ENCODE measurements at regions not wholly inside any gene's neighbourhood (a gene's known extent, or its start where the extent isn't known, plus 50 kb on each side); places are given as distances from the start of the nearest gene placed in this dataset.

DNA sequence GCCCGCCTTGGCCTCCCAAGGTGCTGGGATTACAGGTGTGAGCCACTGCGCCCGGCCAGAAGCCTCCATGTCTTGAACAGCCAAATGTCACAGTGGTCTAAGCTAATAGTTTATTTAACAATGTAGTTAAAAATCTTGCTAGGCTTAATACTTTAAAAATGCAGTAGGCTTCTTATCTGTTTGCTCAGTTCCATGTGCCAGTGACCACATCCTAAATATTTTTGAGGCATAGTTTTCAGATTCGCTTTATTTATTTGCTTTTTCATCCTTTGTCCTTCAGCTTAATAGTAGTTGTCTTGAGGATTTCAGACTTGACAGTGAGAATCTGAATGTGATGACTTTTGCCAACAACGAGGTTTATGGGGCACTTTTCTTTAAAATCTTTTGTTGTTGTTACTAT is 59.9 kb upstream of the PRRX1 start:
- DNase-seq (ENCODE audit: extremely low spot score) = no peak
- CTCF ChIA-PET = interaction anchor here (0.8 to 1.2 kb wide), 3 partner anchors 9 to 22 kb away, joined by 3 to 4 read pairs (median 3); no protein-coding TSS in a partner anchor
- TF ChIP-seq, protein P1, sequence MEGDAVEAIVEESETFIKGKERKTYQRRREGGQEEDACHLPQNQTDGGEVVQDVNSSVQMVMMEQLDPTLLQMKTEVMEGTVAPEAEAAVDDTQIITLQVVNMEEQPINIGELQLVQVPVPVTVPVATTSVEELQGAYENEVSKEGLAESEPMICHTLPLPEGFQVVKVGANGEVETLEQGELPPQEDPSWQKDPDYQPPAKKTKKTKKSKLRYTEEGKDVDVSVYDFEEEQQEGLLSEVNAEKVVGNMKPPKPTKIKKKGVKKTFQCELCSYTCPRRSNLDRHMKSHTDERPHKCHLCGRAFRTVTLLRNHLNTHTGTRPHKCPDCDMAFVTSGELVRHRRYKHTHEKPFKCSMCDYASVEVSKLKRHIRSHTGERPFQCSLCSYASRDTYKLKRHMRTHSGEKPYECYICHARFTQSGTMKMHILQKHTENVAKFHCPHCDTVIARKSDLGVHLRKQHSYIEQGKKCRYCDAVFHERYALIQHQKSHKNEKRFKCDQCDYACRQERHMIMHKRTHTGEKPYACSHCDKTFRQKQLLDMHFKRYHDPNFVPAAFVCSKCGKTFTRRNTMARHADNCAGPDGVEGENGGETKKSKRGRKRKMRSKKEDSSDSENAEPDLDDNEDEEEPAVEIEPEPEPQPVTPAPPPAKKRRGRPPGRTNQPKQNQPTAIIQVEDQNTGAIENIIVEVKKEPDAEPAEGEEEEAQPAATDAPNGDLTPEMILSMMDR (IDR thresholded peaks at IDR 0.05; ENCODE audit: control extremely low read depth, extremely low read depth, low read depth, missing control alignments) = no peak
- POLR2A ChIA-PET = no interaction called here

DNA sequence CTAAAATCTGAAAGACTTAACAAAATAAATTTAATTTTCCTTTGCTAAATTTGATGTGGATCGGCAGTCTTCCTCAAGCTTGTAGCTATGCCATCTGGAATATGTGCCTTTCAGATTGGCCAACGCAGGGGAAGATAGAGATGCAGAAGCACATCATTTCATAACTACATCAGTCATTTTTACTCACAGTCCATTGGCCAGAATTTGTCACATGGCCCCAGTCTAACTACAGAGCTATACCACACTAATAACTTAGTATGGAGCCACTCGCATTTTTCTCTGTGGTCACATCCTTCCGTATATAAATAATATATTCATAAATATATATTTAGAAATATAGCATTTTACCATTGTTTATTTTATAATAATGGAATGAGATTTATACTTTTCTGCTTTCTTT is 59.0 kb upstream of the PRRX1 start:
- DNase-seq (ENCODE audit: extremely low spot score) = no peak
- TF ChIP-seq, protein P1 (IDR thresholded peaks at IDR 0.05; ENCODE audit: control extremely low read depth, extremely low read depth, low read depth, missing control alignments) = no peak
- ChIA-PET POLR2A (no interaction called here), CTCF (interaction anchor here (1.0 to 1.2 kb wide), 2 partner anchors 11 to 21 kb away, joined by 3 read pairs; no protein-coding TSS in a partner anchor)

Measured in GM10248 (cell line).